Fibroblast of lung (primary cell): ENCODE measurements at regions not wholly inside any gene's neighbourhood (a gene's known extent, or its start where the extent isn't known, plus 50 kb on each side); places are given as distances from the start of the nearest gene placed in this dataset.

ENCODE experiments used
- CTCF ChIP-seq, 2 donors: IDR thresholded peaks in 1 of 2; conservative IDR thresholded peaks in 1 of 2; 1 replicate in 1 of 2; 2 replicates in 1 of 2; pipeline ENCODE4 v1.5.1; 2011 to 2012; ENCODE audit warnings: low read length in 2 of 2, control low read depth in 1 of 2, inconsistent platforms in 1 of 2, low read depth in 1 of 2, mild to moderate bottlenecking in 1 of 2
- EZH2 ChIP-seq: IDR thresholded peaks from 2 replicates; pipeline ENCODE4 v1.5.1; 2012; ENCODE audit warnings: low read length, control low read depth, mild to moderate bottlenecking; ENCODE audit errors: missing control alignments

DNA sequence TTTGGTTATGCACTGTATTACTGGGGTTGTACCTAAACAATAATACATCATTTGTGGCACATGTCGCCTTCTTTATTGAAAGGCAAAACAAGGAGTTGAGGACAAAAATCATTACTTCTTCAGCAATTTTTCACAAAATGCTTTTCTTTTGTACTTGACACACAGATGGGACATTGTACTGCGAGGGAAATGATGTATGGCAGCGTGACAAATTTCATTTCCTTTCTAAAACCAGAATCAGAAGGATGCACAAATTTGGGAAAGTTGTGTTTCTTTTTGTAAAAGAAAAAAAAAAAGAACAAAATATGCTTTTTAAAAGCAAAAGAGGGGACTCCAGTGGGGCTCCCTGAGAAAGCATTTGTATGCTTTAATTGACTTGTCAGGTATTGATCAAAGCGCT lies 394.0 kb upstream of the SLC35B3 start:
- TF ChIP-seq EZH2 (no peak), CTCF (conservative IDR thresholded peaks at IDR 0.05 in 1 of 2, IDR thresholded peaks at IDR 0.05 in 1 of 2; ENCODE audit: low read depth in 1 of 2, low read length in 2 of 2) (no peak)
